ENCODE measurements at regions not wholly inside any gene's neighbourhood (a gene's known extent, or its start where the extent isn't known, plus 50 kb on each side); places are given as distances from the start of the nearest gene placed in this dataset.

GRCh38 chr5:24817966-24818365, 173.2 kb upstream of the CDH10 start:
- Mint-ChIP-seq H3K4me3 (ENCODE audit: low read depth) (no peak overlapping the region), H3K36me3 (ENCODE audit: insufficient read depth) (no peaks in the 10 kb centered on the region), H3K4me1 (ENCODE audit: low read depth) (no peaks in the 10 kb centered on the region), H3K27me3 (no peaks in the 10 kb centered on the region), H3K27ac (no peak overlapping the region), H3K9me3 (ENCODE audit: low read depth) (peaks cover 21% of the 10 kb centered on the region)
- TF ChIP-seq CTCF (IDR thresholded peaks at IDR 0.05; ENCODE audit: unreplicated experiment): no peak
- DNase-seq (ENCODE audit: low spot score, unreplicated experiment): no peak

- peaks cover 13% of the 10 kb centered on the region for H3K9me3 Mint-ChIP-seq (ENCODE audit: low read depth)
- no peaks in the 10 kb centered on the region for H3K27me3 Mint-ChIP-seq
- H3K36me3 Mint-ChIP-seq (ENCODE audit: insufficient read depth): no peaks in the 10 kb centered on the region
- TF ChIP-seq CTCF (IDR thresholded peaks at IDR 0.05; ENCODE audit: unreplicated experiment): no peak
- H3K4me1 Mint-ChIP-seq (ENCODE audit: low read depth): peaks cover 4% of the 10 kb centered on the region
- DNase-seq (ENCODE audit: low spot score, unreplicated experiment): no peak
- H3K27ac Mint-ChIP-seq: no peak overlapping the region
- H3K4me3 Mint-ChIP-seq (ENCODE audit: low read depth): no peak overlapping the region
Observed at GRCh38 chr5:24816206-24816605, 171.4 kb upstream of the CDH10 start.

- Mint-ChIP-seq H3K9me3 (ENCODE audit: low read depth) (no peaks in the 10 kb centered on the region), H3K27ac (no peak overlapping the region), H3K4me3 (ENCODE audit: low read depth) (no peak overlapping the region), H3K4me1 (ENCODE audit: low read depth) (no peaks in the 10 kb centered on the region), H3K36me3 (ENCODE audit: insufficient read depth) (no peaks in the 10 kb centered on the region), H3K27me3 (no peaks in the 10 kb centered on the region)
- TF ChIP-seq CTCF (IDR thresholded peaks at IDR 0.05; ENCODE audit: unreplicated experiment): no peak
- no peak for DNase-seq (ENCODE audit: low spot score, unreplicated experiment)
Observed at GRCh38 chr5:24805230-24805629, 160.5 kb upstream of the CDH10 start.

- H3K9me3 Mint-ChIP-seq (ENCODE audit: low read depth): no peaks in the 10 kb centered on the region
- DNase-seq (ENCODE audit: low spot score, unreplicated experiment): no peak
- no peaks in the 10 kb centered on the region for H3K27me3 Mint-ChIP-seq
- H3K27ac Mint-ChIP-seq: no peak overlapping the region
- no peak overlapping the region for H3K4me3 Mint-ChIP-seq (ENCODE audit: low read depth)
- no peaks in the 10 kb centered on the region for H3K4me1 Mint-ChIP-seq (ENCODE audit: low read depth)
- H3K36me3 Mint-ChIP-seq (ENCODE audit: insufficient read depth): no peaks in the 10 kb centered on the region
- no peak for TF ChIP-seq CTCF (IDR thresholded peaks at IDR 0.05; ENCODE audit: unreplicated experiment)
Observed at GRCh38 chr5:24804221-24804681, 159.5 kb upstream of the CDH10 start.

- no peak for DNase-seq (ENCODE audit: low spot score, unreplicated experiment)
- H3K4me3 Mint-ChIP-seq (ENCODE audit: low read depth): no peak overlapping the region
- TF ChIP-seq CTCF (IDR thresholded peaks at IDR 0.05; ENCODE audit: unreplicated experiment): no peak
- H3K27ac Mint-ChIP-seq: no peak overlapping the region
- no peaks in the 10 kb centered on the region for H3K27me3 Mint-ChIP-seq
- no peaks in the 10 kb centered on the region for H3K9me3 Mint-ChIP-seq (ENCODE audit: low read depth)
- no peaks in the 10 kb centered on the region for H3K4me1 Mint-ChIP-seq (ENCODE audit: low read depth)
- no peaks in the 10 kb centered on the region for H3K36me3 Mint-ChIP-seq (ENCODE audit: insufficient read depth)
Observed at GRCh38 chr5:24791326-24791725, 146.5 kb upstream of the CDH10 start.
